GM12878 (cell line): ENCODE measurements at regions not wholly inside any gene's neighbourhood (a gene's known extent, or its start where the extent isn't known, plus 50 kb on each side); places are given as distances from the start of the nearest gene placed in this dataset.

Experiments used
- ATAC-seq: fragments of 200-7000 bp; cut with Tn5 transposase; 3 replicates; pipeline ENCODE4 v1.9.1; 2020; ENCODE audit warnings: mild to moderate bottlenecking, moderate library complexity
- BruUV-seq: library from RNA; stranded (reverse); fragments of 400-500 nt; replicated peaks from 2 replicates; lab custom pipeline; 2021; lab: Mats Ljungman, UMichigan
- CTCF ChIA-PET: fragments of 300-600 bp; sonication (Branson Sonifier 250); formaldehyde crosslinking; extraction: SDS; loops from one replicate; lab custom pipeline; 2021; ENCODE audit warnings: inconsistent platforms; lab: Yijun Ruan, JAX
- POLR2A ChIA-PET: fragments of 350-600 bp; formaldehyde crosslinking; extraction: SDS; loops from one replicate; lab custom pipeline; 2021; ENCODE audit warnings: inconsistent platforms; lab: Charles Lee
- RAD21 ChIA-PET: fragments of 300-600 bp; sonication (Branson Sonifier 250); formaldehyde crosslinking; loops from one replicate; lab custom pipeline; 2023; ENCODE audit warnings: antibody characterized with exemption; ENCODE audit not compliant: unreplicated experiment; lab: Charles Lee
- SMC1A ChIA-PET: fragments of 300-600 bp; sonication (Branson Sonifier 250); formaldehyde crosslinking; loops from one replicate; lab custom pipeline; 2023; ENCODE audit not compliant: unreplicated experiment, uncharacterized antibody; lab: Charles Lee
- DNase-seq: peaks from one replicate; pipeline ENCODE4 v3.0.0-alpha.2; 2011; ENCODE audit warnings: low read depth, low spot score
- FAIRE-seq: peaks from 3 replicates; lab custom pipeline; 2011; peaks lifted over from hg19 to GRCh38; lab: Jason Lieb, UNC
- H2AFZ ChIP-seq: 2 replicates; pipeline ENCODE4 v1.6.0; 2011; ENCODE audit warnings: low read depth, low read length, control low read depth; ENCODE audit not compliant: control insufficient read depth
- H3K27ac ChIP-seq: 2 replicates; pipeline ENCODE4 v1.5.1; 2011; ENCODE audit warnings: control low read depth; ENCODE audit not compliant: control insufficient read depth, insufficient read depth
- H3K27me3 ChIP-seq, 2 experiments: replicated peaks in 1 of 2; 2 replicates each; pipeline versions ENCODE4 v1.6.0 to v1.6.1; 2011; ENCODE audit warnings: low read length in 1 of 2; ENCODE audit not compliant: control insufficient read depth in 2 of 2, insufficient read depth in 2 of 2
- H3K36me3 ChIP-seq, 2 experiments: 2 replicates each; pipeline ENCODE4 v1.5.1; 2011; ENCODE audit warnings: low read length in 1 of 2; ENCODE audit not compliant: control insufficient read depth in 2 of 2, insufficient read depth in 2 of 2
- H3K4me1 ChIP-seq: 2 replicates; pipeline ENCODE4 v1.6.1; 2011; ENCODE audit warnings: mild to moderate bottlenecking, low read length, moderate library complexity, mixed read lengths; ENCODE audit not compliant: control insufficient read depth, insufficient read depth
- H3K4me2 ChIP-seq: 2 replicates; pipeline ENCODE4 v1.6.0; 2011; ENCODE audit warnings: control low read depth; ENCODE audit not compliant: control insufficient read depth, insufficient read depth
- H3K4me3 ChIP-seq: fragments of 200-600 bp; sonication (generic); 2 replicates; pipeline ENCODE4 v1.5.1; 2016
- H3K79me2 ChIP-seq: 2 replicates; pipeline ENCODE4 v1.6.0; 2011; ENCODE audit warnings: low read length; ENCODE audit not compliant: control insufficient read depth, insufficient read depth
- H3K9ac ChIP-seq: 2 replicates; pipeline ENCODE4 v1.8.0; 2011; ENCODE audit warnings: low read length, control low read depth, mixed read lengths; ENCODE audit not compliant: control insufficient read depth, insufficient read depth
- H3K9me3 ChIP-seq: replicated peaks from 3 replicates; pipeline ENCODE4 v1.5.1; 2011; ENCODE audit warnings: mild to moderate bottlenecking, low read length; ENCODE audit not compliant: control insufficient read depth, insufficient read depth
- H4K20me1 ChIP-seq: 2 replicates; pipeline ENCODE4 v1.6.0; 2011; ENCODE audit not compliant: control insufficient read depth, insufficient read depth
- GABPA ChIP-seq: IDR thresholded peaks from 2 replicates; pipeline ENCODE4 v1.6.1; 2014; ENCODE audit warnings: antibody characterized with exemption, low read depth, mild to moderate bottlenecking, inconsistent platforms
- HDAC6 ChIP-seq: fragments of 200-600 bp; sonication (generic); IDR thresholded peaks from one replicate; pipeline ENCODE4 v1.8.0; 2017; ENCODE audit warnings: antibody characterized with exemption; ENCODE audit not compliant: unreplicated experiment
- RAD21 ChIP-seq: IDR thresholded peaks from 2 replicates; pipeline ENCODE4 v1.6.1; 2011; ENCODE audit warnings: mild to moderate bottlenecking, low read depth, low read length, moderate library complexity; ENCODE audit not compliant: insufficient read depth
- WGBS: methylation state at CpG from one replicate; pipeline ENCODE4 v1.1.6; 2016; ENCODE audit warnings: low lambda C conversion rate; ENCODE audit not compliant: insufficient replicate concordance, insufficient coverage; ENCODE audit errors: missing lambda C conversion rate; 5-methylcytosine and 5-hydroxymethylcytosine counted together
- in situ Hi-C: fragments of 300-500 bp; cut with MboI; formaldehyde crosslinking; loops from 9 replicates; pipeline ENCODE4 v1.14.3; 2018; ENCODE audit warnings: mixed read lengths
- intact Hi-C: fragments of 100-400 bp; cut with micrococcal nuclease; formaldehyde crosslinking; loops from one replicate; pipeline ENCODE4 v1.14.2; 2022; ENCODE audit not compliant: unreplicated experiment
- TF ChIP-seq, protein P1 (sequence below): fragments of 450-650 bp; IDR thresholded peaks from 2 replicates; pipeline ENCODE4 v1.6.1; 2018; ENCODE audit warnings: mild to moderate bottlenecking, low read depth, moderate library complexity; ENCODE audit not compliant: partially characterized antibody
- TF ChIP-seq, protein P2 (sequence below): fragments of 450-650 bp; IDR thresholded peaks from 2 replicates; pipeline ENCODE4 v1.6.1; 2016; ENCODE audit warnings: mild to moderate bottlenecking, moderate library complexity, borderline replicate concordance
- TF ChIP-seq, protein P3 (sequence below): fragments of 150-350 bp; IDR thresholded peaks from 2 replicates; pipeline ENCODE4 v1.6.1; 2014; ENCODE audit warnings: mild to moderate bottlenecking, low read depth, low read length

DNA sequence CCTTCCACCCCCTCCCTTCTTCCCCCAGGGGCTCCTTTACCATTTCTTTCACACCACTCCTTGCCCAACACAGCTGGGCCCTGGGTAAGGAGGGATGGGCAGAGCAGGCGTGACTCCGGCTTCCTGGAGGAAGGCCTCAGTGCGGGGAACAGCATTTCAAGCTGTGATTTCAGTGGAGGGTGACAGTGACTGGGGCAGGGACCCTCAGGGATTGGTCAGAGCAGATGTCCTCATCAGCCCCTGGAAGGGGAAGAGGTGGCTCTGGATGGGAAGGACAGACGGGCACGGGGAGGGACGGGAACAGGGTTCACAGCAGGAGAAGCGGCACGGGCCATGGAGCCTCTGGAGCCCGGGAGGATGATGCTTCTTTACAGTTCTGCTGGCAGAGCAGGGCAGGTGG is 130.8 kb upstream of the TWIST2 start:
- CTCF ChIA-PET: no interaction called here
- TF ChIP-seq HDAC6: no peak
- TF ChIP-seq GABPA: no peak
- TF ChIP-seq, protein P1, sequence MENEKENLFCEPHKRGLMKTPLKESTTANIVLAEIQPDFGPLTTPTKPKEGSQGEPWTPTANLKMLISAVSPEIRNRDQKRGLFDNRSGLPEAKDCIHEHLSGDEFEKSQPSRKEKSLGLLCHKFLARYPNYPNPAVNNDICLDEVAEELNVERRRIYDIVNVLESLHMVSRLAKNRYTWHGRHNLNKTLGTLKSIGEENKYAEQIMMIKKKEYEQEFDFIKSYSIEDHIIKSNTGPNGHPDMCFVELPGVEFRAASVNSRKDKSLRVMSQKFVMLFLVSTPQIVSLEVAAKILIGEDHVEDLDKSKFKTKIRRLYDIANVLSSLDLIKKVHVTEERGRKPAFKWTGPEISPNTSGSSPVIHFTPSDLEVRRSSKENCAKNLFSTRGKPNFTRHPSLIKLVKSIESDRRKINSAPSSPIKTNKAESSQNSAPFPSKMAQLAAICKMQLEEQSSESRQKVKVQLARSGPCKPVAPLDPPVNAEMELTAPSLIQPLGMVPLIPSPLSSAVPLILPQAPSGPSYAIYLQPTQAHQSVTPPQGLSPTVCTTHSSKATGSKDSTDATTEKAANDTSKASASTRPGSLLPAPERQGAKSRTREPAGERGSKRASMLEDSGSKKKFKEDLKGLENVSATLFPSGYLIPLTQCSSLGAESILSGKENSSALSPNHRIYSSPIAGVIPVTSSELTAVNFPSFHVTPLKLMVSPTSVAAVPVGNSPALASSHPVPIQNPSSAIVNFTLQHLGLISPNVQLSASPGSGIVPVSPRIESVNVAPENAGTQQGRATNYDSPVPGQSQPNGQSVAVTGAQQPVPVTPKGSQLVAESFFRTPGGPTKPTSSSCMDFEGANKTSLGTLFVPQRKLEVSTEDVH: no peak
- TF ChIP-seq, protein P2, sequence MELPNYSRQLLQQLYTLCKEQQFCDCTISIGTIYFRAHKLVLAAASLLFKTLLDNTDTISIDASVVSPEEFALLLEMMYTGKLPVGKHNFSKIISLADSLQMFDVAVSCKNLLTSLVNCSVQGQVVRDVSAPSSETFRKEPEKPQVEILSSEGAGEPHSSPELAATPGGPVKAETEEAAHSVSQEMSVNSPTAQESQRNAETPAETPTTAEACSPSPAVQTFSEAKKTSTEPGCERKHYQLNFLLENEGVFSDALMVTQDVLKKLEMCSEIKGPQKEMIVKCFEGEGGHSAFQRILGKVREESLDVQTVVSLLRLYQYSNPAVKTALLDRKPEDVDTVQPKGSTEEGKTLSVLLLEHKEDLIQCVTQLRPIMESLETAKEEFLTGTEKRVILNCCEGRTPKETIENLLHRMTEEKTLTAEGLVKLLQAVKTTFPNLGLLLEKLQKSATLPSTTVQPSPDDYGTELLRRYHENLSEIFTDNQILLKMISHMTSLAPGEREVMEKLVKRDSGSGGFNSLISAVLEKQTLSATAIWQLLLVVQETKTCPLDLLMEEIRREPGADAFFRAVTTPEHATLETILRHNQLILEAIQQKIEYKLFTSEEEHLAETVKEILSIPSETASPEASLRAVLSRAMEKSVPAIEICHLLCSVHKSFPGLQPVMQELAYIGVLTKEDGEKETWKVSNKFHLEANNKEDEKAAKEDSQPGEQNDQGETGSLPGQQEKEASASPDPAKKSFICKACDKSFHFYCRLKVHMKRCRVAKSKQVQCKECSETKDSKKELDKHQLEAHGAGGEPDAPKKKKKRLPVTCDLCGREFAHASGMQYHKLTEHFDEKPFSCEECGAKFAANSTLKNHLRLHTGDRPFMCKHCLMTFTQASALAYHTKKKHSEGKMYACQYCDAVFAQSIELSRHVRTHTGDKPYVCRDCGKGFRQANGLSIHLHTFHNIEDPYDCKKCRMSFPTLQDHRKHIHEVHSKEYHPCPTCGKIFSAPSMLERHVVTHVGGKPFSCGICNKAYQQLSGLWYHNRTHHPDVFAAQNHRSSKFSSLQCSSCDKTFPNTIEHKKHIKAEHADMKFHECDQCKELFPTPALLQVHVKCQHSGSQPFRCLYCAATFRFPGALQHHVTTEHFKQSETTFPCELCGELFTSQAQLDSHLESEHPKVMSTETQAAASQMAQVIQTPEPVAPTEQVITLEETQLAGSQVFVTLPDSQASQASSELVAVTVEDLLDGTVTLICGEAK: no peak
- TF ChIP-seq, protein P3, sequence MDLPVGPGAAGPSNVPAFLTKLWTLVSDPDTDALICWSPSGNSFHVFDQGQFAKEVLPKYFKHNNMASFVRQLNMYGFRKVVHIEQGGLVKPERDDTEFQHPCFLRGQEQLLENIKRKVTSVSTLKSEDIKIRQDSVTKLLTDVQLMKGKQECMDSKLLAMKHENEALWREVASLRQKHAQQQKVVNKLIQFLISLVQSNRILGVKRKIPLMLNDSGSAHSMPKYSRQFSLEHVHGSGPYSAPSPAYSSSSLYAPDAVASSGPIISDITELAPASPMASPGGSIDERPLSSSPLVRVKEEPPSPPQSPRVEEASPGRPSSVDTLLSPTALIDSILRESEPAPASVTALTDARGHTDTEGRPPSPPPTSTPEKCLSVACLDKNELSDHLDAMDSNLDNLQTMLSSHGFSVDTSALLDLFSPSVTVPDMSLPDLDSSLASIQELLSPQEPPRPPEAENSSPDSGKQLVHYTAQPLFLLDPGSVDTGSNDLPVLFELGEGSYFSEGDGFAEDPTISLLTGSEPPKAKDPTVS: no peak
- TF ChIP-seq RAD21: no peak
- H4K20me1 ChIP-seq: no peaks in the 10 kb centered on the region
- BruUV-seq: no TSS peak
- no peak overlapping the region for H3K9ac ChIP-seq
- H3K27me3 ChIP-seq: no peaks in the 10 kb centered on the region
- intact Hi-C loops: no loop called here
- in situ Hi-C loops: no loop called here
- H3K79me2 ChIP-seq: no peaks in the 10 kb centered on the region
- no peak overlapping the region for H3K27ac ChIP-seq
- RAD21 ChIA-PET: no interaction called here
- SMC1A ChIA-PET: no interaction called here
- WGBS: 65% methylated on average over 9 of the region's 9 CpGs
- ATAC-seq (no peak), FAIRE-seq (no peak), DNase-seq (no peak)
- no peaks in the 10 kb centered on the region for H3K36me3 ChIP-seq
- H3K4me3 ChIP-seq: no peak overlapping the region
- no peaks in the 10 kb centered on the region for H3K4me1 ChIP-seq
- H3K4me2 ChIP-seq: no peak overlapping the region
- POLR2A ChIA-PET: no interaction called here
- no peaks in the 10 kb centered on the region; the same call in 2 of the 3 replicates for H3K9me3 ChIP-seq
- no peak overlapping the region for H2AFZ ChIP-seq
